ENCODE measurements at regions not wholly inside any gene's neighbourhood (a gene's known extent, or its start where the extent isn't known, plus 50 kb on each side); places are given as distances from the start of the nearest gene placed in this dataset.

DNA sequence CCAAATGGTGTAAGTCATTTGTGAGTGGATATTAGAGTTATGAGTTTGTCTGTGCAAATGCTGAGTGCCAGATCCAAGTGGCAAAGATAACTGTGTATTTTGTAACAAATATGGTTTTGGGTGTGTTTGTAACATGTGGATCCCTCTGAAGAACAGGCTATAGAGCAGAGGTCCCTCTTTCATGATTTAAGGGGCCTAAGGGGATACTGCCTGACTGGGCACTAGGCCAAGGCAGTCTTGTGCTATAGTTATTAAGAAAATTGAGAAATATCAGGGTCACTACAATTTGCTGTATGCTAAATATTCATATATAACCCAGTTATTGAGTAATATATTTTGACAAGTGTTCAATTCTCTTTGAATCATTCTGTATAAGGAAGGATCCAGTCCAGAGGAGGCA lies 555.6 kb upstream of the RGMA start:
- TF ChIP-seq, protein P1, sequence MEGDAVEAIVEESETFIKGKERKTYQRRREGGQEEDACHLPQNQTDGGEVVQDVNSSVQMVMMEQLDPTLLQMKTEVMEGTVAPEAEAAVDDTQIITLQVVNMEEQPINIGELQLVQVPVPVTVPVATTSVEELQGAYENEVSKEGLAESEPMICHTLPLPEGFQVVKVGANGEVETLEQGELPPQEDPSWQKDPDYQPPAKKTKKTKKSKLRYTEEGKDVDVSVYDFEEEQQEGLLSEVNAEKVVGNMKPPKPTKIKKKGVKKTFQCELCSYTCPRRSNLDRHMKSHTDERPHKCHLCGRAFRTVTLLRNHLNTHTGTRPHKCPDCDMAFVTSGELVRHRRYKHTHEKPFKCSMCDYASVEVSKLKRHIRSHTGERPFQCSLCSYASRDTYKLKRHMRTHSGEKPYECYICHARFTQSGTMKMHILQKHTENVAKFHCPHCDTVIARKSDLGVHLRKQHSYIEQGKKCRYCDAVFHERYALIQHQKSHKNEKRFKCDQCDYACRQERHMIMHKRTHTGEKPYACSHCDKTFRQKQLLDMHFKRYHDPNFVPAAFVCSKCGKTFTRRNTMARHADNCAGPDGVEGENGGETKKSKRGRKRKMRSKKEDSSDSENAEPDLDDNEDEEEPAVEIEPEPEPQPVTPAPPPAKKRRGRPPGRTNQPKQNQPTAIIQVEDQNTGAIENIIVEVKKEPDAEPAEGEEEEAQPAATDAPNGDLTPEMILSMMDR (IDR thresholded peaks at IDR 0.05), result no peak
- TF ChIP-seq POLR2A (IDR thresholded peaks at IDR 0.05), result no peak
- DNase-seq (ENCODE audit: low spot score in 2 of 2), result no peak
- no peak overlapping the region for H3K4me3 ChIP-seq (ENCODE audit: low read depth, poor library complexity, severe bottlenecking)
- intact Hi-C loops (cut with DNase I; ENCODE audit: low total_unique reads), result no loop called here

DNA sequence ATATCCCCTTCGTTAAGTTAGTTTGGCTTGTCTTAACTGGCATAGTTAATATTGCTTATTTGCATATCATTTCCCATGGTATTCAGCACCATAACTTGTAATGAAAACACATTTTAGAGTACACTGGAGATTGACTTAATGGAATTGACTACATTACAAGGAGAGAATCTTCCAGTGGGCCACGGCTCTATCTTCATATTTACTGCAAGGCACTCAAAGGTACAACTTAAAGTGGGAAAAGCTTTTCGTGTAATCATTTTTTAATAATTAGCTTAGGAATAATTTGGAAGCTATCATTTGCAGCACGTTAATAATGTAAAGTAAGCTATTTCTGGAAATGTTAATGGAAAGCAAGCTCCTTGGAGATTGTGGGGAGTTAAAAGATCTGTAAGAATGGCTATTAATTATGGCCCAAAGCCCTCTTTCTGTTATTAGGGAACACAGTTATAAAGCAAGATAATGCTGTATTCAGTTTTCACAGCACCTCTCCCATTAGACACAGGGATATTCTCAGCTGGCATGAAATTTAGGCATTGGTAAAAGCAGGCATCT lies 551.5 kb upstream of the RGMA start:
- WGBS, 2 donors, result 89 to 91% methylated on average over 4 of the region's 4 CpGs
- TF ChIP-seq, protein P1 (IDR thresholded peaks at IDR 0.05), result no peak
- no peak for TF ChIP-seq POLR2A (IDR thresholded peaks at IDR 0.05)

DNA sequence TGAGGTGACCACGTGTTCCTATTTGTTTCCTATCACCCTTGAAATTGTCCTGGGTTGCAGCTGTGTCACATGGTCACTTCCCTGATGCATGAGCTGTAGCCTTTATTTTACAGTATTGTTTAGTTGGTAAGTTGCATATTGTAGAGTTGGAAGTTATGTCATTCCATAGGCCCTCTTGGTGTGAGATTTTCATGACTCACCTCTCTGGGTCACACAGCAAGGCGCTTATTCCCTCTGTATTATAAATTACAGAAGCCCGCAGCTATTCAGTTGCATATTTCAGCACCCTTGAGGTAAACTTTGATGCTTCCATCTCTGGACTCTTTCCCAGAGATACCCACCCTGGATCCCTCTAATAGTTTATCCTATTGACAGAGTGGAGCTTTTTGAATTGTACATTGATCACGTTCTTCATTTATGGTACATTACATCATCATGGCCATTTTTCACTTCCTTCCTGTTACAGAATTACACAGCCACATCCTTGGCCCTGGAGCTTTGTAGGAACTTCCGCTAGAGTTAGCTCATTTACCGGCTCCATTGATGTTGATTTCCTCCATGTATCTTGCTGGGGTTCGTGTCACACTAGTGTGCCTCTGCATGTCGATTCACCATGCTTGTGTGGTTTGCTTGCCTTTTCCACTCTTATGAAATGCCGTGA lies 543.1 kb upstream of the RGMA start:
- 84 to 87% methylated on average over 9 of the region's 9 CpGs for WGBS, 2 donors
- intact Hi-C loops (cut with DNase I; ENCODE audit: low total_unique reads), result no loop called here
- no peak for DNase-seq (ENCODE audit: low spot score in 2 of 2)
- TF ChIP-seq POLR2A (IDR thresholded peaks at IDR 0.05), result no peak
- TF ChIP-seq, protein P1 (IDR thresholded peaks at IDR 0.05), result no peak
- no peak overlapping the region for H3K4me3 ChIP-seq (ENCODE audit: low read depth, poor library complexity, severe bottlenecking)

More for the DNA sequence above, 551.5 kb upstream of the RGMA start:
- intact Hi-C loops (cut with DNase I; ENCODE audit: low total_unique reads), result no loop called here
- DNase-seq (ENCODE audit: low spot score in 2 of 2), result no peak
- H3K4me3 ChIP-seq (ENCODE audit: low read depth, poor library complexity, severe bottlenecking), result no peak overlapping the region

DNA sequence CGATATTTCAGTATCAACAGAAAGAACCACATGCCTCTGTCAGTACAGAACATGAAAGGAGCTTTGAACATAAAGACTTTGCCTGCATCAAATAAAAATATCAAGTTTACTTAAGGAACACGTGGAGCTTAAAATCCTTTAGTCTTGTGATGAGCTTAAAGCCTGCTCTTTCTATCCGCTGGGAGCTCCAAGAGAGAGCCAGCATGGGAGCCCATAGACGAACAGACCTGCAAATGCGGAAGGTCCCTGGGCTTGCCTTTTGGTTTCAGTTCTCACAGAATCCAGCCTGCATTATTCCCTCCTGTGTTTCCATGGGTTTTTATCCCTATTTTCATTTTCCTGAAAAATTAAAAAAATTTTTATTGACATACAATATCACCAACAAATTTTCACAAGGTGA lies 530.6 kb upstream of the RGMA start:
- intact Hi-C loops (cut with DNase I; ENCODE audit: low total_unique reads), result no loop called here
- no peak overlapping the region for H3K4me3 ChIP-seq (ENCODE audit: low read depth, poor library complexity, severe bottlenecking)
- 80 to 81% methylated on average over 5 of the region's 5 CpGs for WGBS, 2 donors
- no peak for TF ChIP-seq POLR2A (IDR thresholded peaks at IDR 0.05)
- TF ChIP-seq, protein P1 (IDR thresholded peaks at IDR 0.05), result no peak
- no peak for DNase-seq (ENCODE audit: low spot score in 2 of 2)

DNA sequence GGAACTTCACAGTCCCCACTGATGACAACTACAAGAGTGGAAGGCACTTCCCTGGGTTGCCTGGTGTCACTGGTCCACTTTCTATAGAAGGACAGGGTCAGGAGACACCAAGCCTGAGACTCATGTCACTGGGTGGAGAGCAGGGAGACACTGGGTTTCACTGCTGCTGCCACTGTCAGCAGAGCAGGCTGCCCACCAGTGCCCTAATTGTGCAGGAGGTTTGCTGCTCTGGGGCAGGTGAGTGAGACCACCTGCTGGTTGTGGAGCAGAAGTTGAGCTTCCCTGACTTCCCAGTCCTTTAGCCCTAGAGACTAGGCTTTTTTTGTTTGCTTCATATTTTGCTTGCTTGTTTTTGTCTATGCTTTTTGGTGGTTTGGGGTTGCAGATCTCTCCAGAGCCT lies 528.4 kb upstream of the RGMA start:
- DNase-seq (ENCODE audit: low spot score in 2 of 2), result no peak

More for the DNA sequence above, 528.4 kb upstream of the RGMA start:
- intact Hi-C loops (cut with DNase I; ENCODE audit: low total_unique reads), result no loop called here
- no peak overlapping the region for H3K4me3 ChIP-seq (ENCODE audit: low read depth, poor library complexity, severe bottlenecking)
- TF ChIP-seq POLR2A (IDR thresholded peaks at IDR 0.05), result no peak
- TF ChIP-seq, protein P1 (IDR thresholded peaks at IDR 0.05), result no peak
